ENCODE measurements at regions not wholly inside any gene's neighbourhood (a gene's known extent, or its start where the extent isn't known, plus 50 kb on each side); places are given as distances from the start of the nearest gene placed in this dataset.

- no peak for ATAC-seq
- TF ChIP-seq ZNF565 (CRISPR knock-in tag; conservative IDR thresholded peaks at IDR 0.05; ENCODE audit: low read depth) = no peak
- TF ChIP-seq CREB5 (CRISPR knock-in tag; IDR thresholded peaks at IDR 0.05; ENCODE audit: low read depth) = no peak
- TF ChIP-seq TCF4 (CRISPR knock-in tag; IDR thresholded peaks at IDR 0.05; ENCODE audit: borderline replicate concordance) = no peak
- no peak for TF ChIP-seq OSR1 (CRISPR knock-in tag; IDR thresholded peaks at IDR 0.05)
- TF ChIP-seq ARNTL (CRISPR knock-in tag; IDR thresholded peaks at IDR 0.05; ENCODE audit: borderline replicate concordance, low read depth) = no peak
- TF ChIP-seq ZNF70 (CRISPR knock-in tag; IDR thresholded peaks at IDR 0.05) = no peak
- no peak for TF ChIP-seq CSRNP3 (CRISPR knock-in tag; IDR thresholded peaks at IDR 0.05)
- no peak for TF ChIP-seq POU6F1 (CRISPR knock-in tag; IDR thresholded peaks at IDR 0.05; ENCODE audit: borderline replicate concordance, low read depth)
- no peak for TF ChIP-seq ZC3H10 (CRISPR knock-in tag; IDR thresholded peaks at IDR 0.05)
- TF ChIP-seq ZNF8 (CRISPR knock-in tag; IDR thresholded peaks at IDR 0.05) = no peak
- no peak for TF ChIP-seq SNAI2 (CRISPR knock-in tag; IDR thresholded peaks at IDR 0.05)
- no peak for TF ChIP-seq BACH2 (CRISPR knock-in tag; IDR thresholded peaks at IDR 0.05; ENCODE audit: borderline replicate concordance)
- no peak for TF ChIP-seq CSDC2 (CRISPR knock-in tag; IDR thresholded peaks at IDR 0.05)
These were observed 131.7 kb upstream of the FAM20C start for GRCh38 chr7:60706-61105.

GRCh38 chr7:61111-61510 lies 131.3 kb upstream of the FAM20C start:
- no peak for ATAC-seq

GRCh38 chr7:61576-62360 lies 130.6 kb upstream of the FAM20C start:
- no peak for ATAC-seq
- TF ChIP-seq RARB (CRISPR knock-in tag; IDR thresholded peaks at IDR 0.05) (no peak), PATZ1 (CRISPR knock-in tag; IDR thresholded peaks at IDR 0.05; ENCODE audit: borderline replicate concordance) (no peak), ZNF8 (CRISPR knock-in tag; IDR thresholded peaks at IDR 0.05) (no peak), POU6F1 (CRISPR knock-in tag; IDR thresholded peaks at IDR 0.05; ENCODE audit: borderline replicate concordance, low read depth) (no peak), PPARA (CRISPR knock-in tag; IDR thresholded peaks at IDR 0.05; ENCODE audit: borderline replicate concordance) (no peak), ZNF70 (CRISPR knock-in tag; IDR thresholded peaks at IDR 0.05) (no peak)

More at GRCh38 chr7:61111-61510, 131.3 kb upstream of the FAM20C start:
- TF ChIP-seq ARNTL (CRISPR knock-in tag; IDR thresholded peaks at IDR 0.05; ENCODE audit: borderline replicate concordance, low read depth) (no peak), TOX (CRISPR knock-in tag; IDR thresholded peaks at IDR 0.05; ENCODE audit: borderline replicate concordance) (no peak)

GRCh38 chr7:62361-63116 lies 129.8 kb upstream of the FAM20C start:
- ATAC-seq = no peak
- TF ChIP-seq ARNTL (CRISPR knock-in tag; IDR thresholded peaks at IDR 0.05; ENCODE audit: borderline replicate concordance, low read depth) = no peak
- no peak for TF ChIP-seq CSRNP3 (CRISPR knock-in tag; IDR thresholded peaks at IDR 0.05)
- TF ChIP-seq SNAI2 (CRISPR knock-in tag; IDR thresholded peaks at IDR 0.05) = no peak
- no peak for TF ChIP-seq TSHZ2 (CRISPR knock-in tag; IDR thresholded peaks at IDR 0.05)
- no peak for TF ChIP-seq GLIS3 (CRISPR knock-in tag; IDR thresholded peaks at IDR 0.05)
- TF ChIP-seq BACH2 (CRISPR knock-in tag; IDR thresholded peaks at IDR 0.05; ENCODE audit: borderline replicate concordance) = no peak
- TF ChIP-seq TOX (CRISPR knock-in tag; IDR thresholded peaks at IDR 0.05; ENCODE audit: borderline replicate concordance) = no peak
- no peak for TF ChIP-seq ISL1 (CRISPR knock-in tag; IDR thresholded peaks at IDR 0.05)
- no peak for TF ChIP-seq RARB (CRISPR knock-in tag; IDR thresholded peaks at IDR 0.05)
